HCT116 (cell line): ENCODE measurements at regions not wholly inside any gene's neighbourhood (a gene's known extent, or its start where the extent isn't known, plus 50 kb on each side); places are given as distances from the start of the nearest gene placed in this dataset.

ENCODE experiments used
- ATAC-seq: fragments of 200-7000 bp; cut with Tn5 transposase; 2 replicates; pipeline ENCODE4 v1.9.1; 2020; ENCODE audit warnings: mild to moderate bottlenecking, moderate library complexity
- BruUV-seq: library from RNA; stranded (reverse); fragments of 400-500 nt; replicated peaks from 2 replicates; lab custom pipeline; 2021; lab: Mats Ljungman, UMichigan
- CTCF ChIA-PET: fragments of 300-600 bp; sonication (Branson Sonifier 250); formaldehyde crosslinking; loops from one replicate; lab custom pipeline; 2021; ENCODE audit warnings: antibody characterized with exemption; lab: Charles Lee
- POLR2A ChIA-PET: fragments of 300-600, 350-600 bp; sonication (Branson Sonifier 250); formaldehyde crosslinking; loops from one replicate; lab custom pipeline; 2021; ENCODE audit warnings: antibody characterized with exemption; lab: Charles Lee
- RAD21 ChIA-PET, 2 experiments: fragments of 300-600 bp; sonication (Branson Sonifier 250); formaldehyde crosslinking; loops; one replicate each; lab custom pipeline; 2023; ENCODE audit warnings: low total read pairs in 2 of 2; ENCODE audit not compliant: uncharacterized antibody in 2 of 2, unreplicated experiment in 2 of 2, low non-redundant PET in 1 of 2; lab: Charles Lee
- DNase-seq: peaks from one replicate; pipeline ENCODE4 v3.0.0-alpha.2; 2010; ENCODE audit warnings: low read depth, low spot score
- H2AFZ ChIP-seq: fragments of 200-600 bp; shearing (Covaris generic), sonication (generic); 2 replicates; pipeline ENCODE4 v1.6.1; 2017; ENCODE audit warnings: low read depth, mixed run types, mixed read lengths, antibody characterized with exemption, low read length; ENCODE audit not compliant: poor library complexity, severe bottlenecking
- H3K27ac ChIP-seq: 2 replicates; pipeline ENCODE4 v1.5.1; 2012; ENCODE audit warnings: low read depth, low read length
- H3K27me3 ChIP-seq: fragments of 200-600 bp; sonication (generic); 2 replicates; pipeline ENCODE4 v1.6.1; 2016; ENCODE audit warnings: mixed run types, low read length, mixed read lengths; ENCODE audit not compliant: insufficient read depth
- H3K36me3 ChIP-seq, 2 experiments: fragments of 200-500 bp in 1 of 2; fragments of 200-600 bp in 1 of 2; sonication (Bioruptor generic) in 1 of 2; sonication (generic) in 1 of 2; 2 replicates each; pipeline versions ENCODE4 v1.5.1 to v1.6.1; 2014 to 2016; ENCODE audit warnings: low read length in 2 of 2, inconsistent platforms in 1 of 2, mixed read lengths in 1 of 2, mixed run types in 1 of 2; ENCODE audit not compliant: insufficient read depth in 2 of 2, control insufficient read depth in 1 of 2
- H3K4me1 ChIP-seq, 2 experiments: fragments of 200-600 bp in 1 of 2; sonication (generic) in 1 of 2; 2 replicates each; pipeline versions ENCODE4 v1.5.1 to v1.6.1; 2012 to 2017; ENCODE audit warnings: low read length in 2 of 2, inconsistent platforms in 1 of 2, mild to moderate bottlenecking in 1 of 2, mixed read lengths in 1 of 2, mixed run types in 1 of 2, moderate library complexity in 1 of 2; ENCODE audit not compliant: insufficient read depth in 2 of 2, control insufficient read depth in 1 of 2
- H3K4me2 ChIP-seq: fragments of 200-600 bp; sonication (generic); 2 replicates; pipeline ENCODE4 v1.6.1; 2017; ENCODE audit warnings: mixed run types, low read length, mixed read lengths
- H3K4me3 ChIP-seq, 2 experiments: fragments of 200-600 bp in 1 of 2; sonication (generic) in 1 of 2; replicated peaks in 1 of 2; 2 replicates each; pipeline ENCODE4 v1.5.1; 2011 to 2016; ENCODE audit warnings: low read length in 2 of 2, control low read depth in 1 of 2, low read depth in 1 of 2, mild to moderate bottlenecking in 1 of 2, mixed read lengths in 1 of 2, mixed run types in 1 of 2
- H3K79me2 ChIP-seq: fragments of 200-600 bp; sonication (generic); 2 replicates; pipeline ENCODE4 v1.6.1; 2017; ENCODE audit warnings: mild to moderate bottlenecking, mixed run types, low read length, moderate library complexity, mixed read lengths; ENCODE audit not compliant: insufficient read depth
- H3K9ac ChIP-seq: fragments of 200-600 bp; sonication (generic); 2 replicates; pipeline ENCODE4 v1.6.1; 2016; ENCODE audit warnings: low read length, mixed read lengths
- H3K9me2 ChIP-seq: fragments of 200-600 bp; sonication (generic), shearing (Covaris generic); 2 replicates; pipeline ENCODE4 v1.6.1; 2017; ENCODE audit warnings: mixed run types, mild to moderate bottlenecking, moderate library complexity; ENCODE audit not compliant: insufficient read depth
- H3K9me3 ChIP-seq, 2 experiments: fragments of 200-500 bp in 1 of 2; fragments of 200-600 bp in 1 of 2; sonication (Bioruptor generic) in 1 of 2; sonication (generic) in 1 of 2; 2 replicates each; pipeline ENCODE4 v1.6.1; 2014 to 2017; ENCODE audit warnings: low read length in 2 of 2, mixed read lengths in 2 of 2, inconsistent platforms in 1 of 2, low read depth in 1 of 2, mild to moderate bottlenecking in 1 of 2, mixed run types in 1 of 2, moderate library complexity in 1 of 2; ENCODE audit not compliant: control insufficient read depth in 1 of 2, insufficient read depth in 1 of 2
- H4K20me1 ChIP-seq: fragments of 200-600 bp; sonication (generic), shearing (Covaris generic); 2 replicates; pipeline ENCODE4 v1.6.1; 2017; ENCODE audit warnings: mixed run types, mild to moderate bottlenecking, moderate library complexity; ENCODE audit not compliant: insufficient read depth
- CBX3 ChIP-seq: IDR thresholded peaks from 2 replicates; pipeline ENCODE4 v1.6.1; 2012; ENCODE audit warnings: low read depth
- CEBPB ChIP-seq: IDR thresholded peaks from 2 replicates; pipeline ENCODE4 v1.6.1; 2012; ENCODE audit warnings: low read depth
- EGR1 ChIP-seq: IDR thresholded peaks from 2 replicates; pipeline ENCODE4 v1.6.1; 2012; ENCODE audit warnings: low read depth
- EZH2 ChIP-seq: fragments of 200-600 bp; sonication (generic); IDR thresholded peaks from 2 replicates; pipeline ENCODE4 v1.6.1; 2017; ENCODE audit warnings: antibody characterized with exemption, mixed run types
- EZH2phosphoT487 ChIP-seq: fragments of 200-600 bp; IDR thresholded peaks from 2 replicates; pipeline ENCODE4 v1.6.1; 2018; ENCODE audit warnings: antibody characterized with exemption, borderline replicate concordance
- JUND ChIP-seq: IDR thresholded peaks from 2 replicates; pipeline ENCODE4 v1.6.1; 2012
- POLR2AphosphoS5 ChIP-seq: IDR thresholded peaks from 2 replicates; pipeline ENCODE4 v1.6.1; 2011; ENCODE audit warnings: mild to moderate bottlenecking, low read depth, low read length, moderate library complexity
- RAD21 ChIP-seq: IDR thresholded peaks from 2 replicates; pipeline ENCODE4 v1.6.1; 2012; ENCODE audit warnings: low read depth, mild to moderate bottlenecking
- REST ChIP-seq: IDR thresholded peaks from 2 replicates; pipeline ENCODE4 v1.6.1; 2012; ENCODE audit warnings: low read depth
- SIN3A ChIP-seq: IDR thresholded peaks from 2 replicates; pipeline ENCODE4 v1.6.1; 2012; ENCODE audit warnings: low read depth
- SP1 ChIP-seq: IDR thresholded peaks from 2 replicates; pipeline ENCODE4 v1.6.1; 2012; ENCODE audit warnings: low read depth
- SRF ChIP-seq: IDR thresholded peaks from 2 replicates; pipeline ENCODE4 v1.6.1; 2012; ENCODE audit warnings: low read depth
- TCF7L2 ChIP-seq: IDR thresholded peaks from 2 replicates; pipeline ENCODE4 v1.7.0; 2011; ENCODE audit warnings: borderline replicate concordance, inconsistent platforms; ENCODE audit not compliant: insufficient read depth, insufficient read length; ENCODE audit errors: extremely low read depth
- ZFX ChIP-seq: fragments of 450-650 bp; IDR thresholded peaks from 2 replicates; pipeline ENCODE4 v1.6.1; 2017
- ZNF274 ChIP-seq: fragments of 200-500 bp; sonication (Bioruptor generic); IDR thresholded peaks from 2 replicates; pipeline ENCODE4 v1.6.1; 2014; ENCODE audit warnings: mild to moderate bottlenecking, low read depth, low read length, inconsistent platforms
- intact Hi-C: fragments of 100-400 bp; cut with micrococcal nuclease; formaldehyde crosslinking; loops from 2 replicates; pipeline ENCODE4 v1.10.0; 2022
- TF ChIP-seq, protein P1 (sequence below): IDR thresholded peaks from 2 replicates; pipeline ENCODE4 v1.6.1; 2012

DNA sequence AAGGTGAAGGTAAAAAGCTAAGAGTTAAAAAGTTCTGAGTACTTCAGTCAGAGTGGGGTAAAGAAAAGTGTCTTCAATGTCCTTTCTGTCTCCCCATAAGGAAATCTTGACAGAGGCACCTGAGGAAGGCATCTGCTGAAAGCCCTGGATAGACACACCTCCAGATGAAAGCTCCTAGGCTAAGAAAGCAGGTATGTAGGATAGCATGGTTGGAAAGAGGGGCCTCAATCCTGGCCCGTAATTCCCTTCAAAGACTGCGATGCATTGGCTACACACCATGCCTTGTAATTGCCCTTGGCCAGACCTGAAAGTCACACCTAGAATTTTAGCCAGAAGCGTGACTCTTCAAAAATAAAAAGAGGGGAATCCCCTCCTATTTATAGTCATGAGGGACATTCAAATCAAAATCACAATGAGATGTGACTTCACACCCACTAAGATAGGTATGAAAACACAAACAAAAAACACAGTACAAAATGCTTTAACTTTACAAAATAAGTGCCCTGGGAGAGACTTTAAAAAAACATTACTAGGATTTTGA, 809.7 kb downstream of the IPMK start:
- intact Hi-C loops = no loop called here
- POLR2A ChIA-PET = no interaction called here
- H3K9me2 ChIP-seq = no peaks in the 10 kb centered on the region
- H3K27ac ChIP-seq = no peak overlapping the region
- no peak for TF ChIP-seq RAD21
- TF ChIP-seq, protein P1, sequence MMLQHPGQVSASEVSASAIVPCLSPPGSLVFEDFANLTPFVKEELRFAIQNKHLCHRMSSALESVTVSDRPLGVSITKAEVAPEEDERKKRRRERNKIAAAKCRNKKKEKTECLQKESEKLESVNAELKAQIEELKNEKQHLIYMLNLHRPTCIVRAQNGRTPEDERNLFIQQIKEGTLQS = no peak
- TF ChIP-seq POLR2AphosphoS5 = no peak
- TF ChIP-seq ZFX = no peak
- TF ChIP-seq EZH2 = no peak
- no peak for TF ChIP-seq SRF
- TF ChIP-seq SIN3A = no peak
- no peak for TF ChIP-seq TCF7L2
- TF ChIP-seq JUND = no peak
- no peak for TF ChIP-seq EZH2phosphoT487
- no TSS peak for BruUV-seq
- H3K9ac ChIP-seq = no peak overlapping the region
- H3K4me3 ChIP-seq = no peak overlapping the region
- no peaks in the 10 kb centered on the region for H4K20me1 ChIP-seq
- H3K79me2 ChIP-seq = no peaks in the 10 kb centered on the region
- RAD21 ChIA-PET = no interaction called here
- H2AFZ ChIP-seq = no peak overlapping the region
- H3K4me2 ChIP-seq = no peak overlapping the region
- DNase-seq = no peak
- no peaks in the 10 kb centered on the region for H3K27me3 ChIP-seq
- peaks cover 4 to 10% of the 10 kb centered on the region in 2 experiments; a peak in 1 of 4 replicates for H3K9me3 ChIP-seq
- CTCF ChIA-PET = no interaction called here
- no peak for ATAC-seq
- no peaks in the 10 kb centered on the region for H3K36me3 ChIP-seq
- H3K4me1 ChIP-seq = no peaks in the 10 kb centered on the region

DNA sequence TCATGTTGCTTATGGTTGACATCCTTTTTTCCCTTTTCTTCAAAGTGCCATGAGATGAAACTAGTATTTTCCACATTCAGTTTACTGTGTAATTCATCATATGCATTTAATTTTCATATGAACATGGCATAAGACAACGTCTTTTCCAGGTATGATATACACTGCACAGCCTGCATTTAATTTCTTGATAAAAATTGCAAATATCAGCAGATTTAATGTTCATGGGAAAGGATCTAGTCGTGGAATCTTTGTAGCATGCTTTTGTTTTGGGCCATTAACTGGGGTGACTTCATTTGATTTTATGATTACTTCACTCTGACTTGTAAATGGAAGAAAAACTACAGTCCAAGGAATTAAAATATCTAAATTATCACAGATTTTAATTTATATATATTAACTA, 837.3 kb downstream of the IPMK start:
- Histone ChIP-seq H3K9ac (no peak overlapping the region), H3K27me3 (no peaks in the 10 kb centered on the region), H3K4me1 (no peaks in the 10 kb centered on the region), H3K4me2 (no peak overlapping the region), H3K36me3 (no peaks in the 10 kb centered on the region), H2AFZ (no peak overlapping the region), H3K79me2 (no peaks in the 10 kb centered on the region), H3K27ac (no peak overlapping the region), H4K20me1 (no peaks in the 10 kb centered on the region), H3K9me3 (peaks cover 3 to 11% of the 10 kb centered on the region in 2 experiments; a peak in 3 of 4 replicates), H3K4me3 (no peak overlapping the region), H3K9me2 (no peaks in the 10 kb centered on the region)
- RAD21 ChIA-PET = no interaction called here
- intact Hi-C loops = no loop called here
- TF ChIP-seq JUND (no peak), SP1 (no peak), ZNF274 (no peak), ZFX (no peak), EGR1 (no peak), CEBPB (no peak), CBX3 (no peak), REST (no peak)
- TF ChIP-seq, protein P1 = no peak
- BruUV-seq = no TSS peak
- POLR2A ChIA-PET = no interaction called here
- CTCF ChIA-PET = no interaction called here
- DNase-seq (no peak), ATAC-seq (no peak)
